ENCODE measurements at regions not wholly inside any gene's neighbourhood (a gene's known extent, or its start where the extent isn't known, plus 50 kb on each side); places are given as distances from the start of the nearest gene placed in this dataset.
"Not testable (repeated sequence)": the region's sequence is repeated elsewhere in the genome, so short reads cannot be mapped to it uniquely, and the experiment has no call there.

GRCh38 chr3:74978684-74979083, 364.2 kb upstream of the CNTN3 start:
- no peak for DNase-seq

GRCh38 chr3:74985028-74985904, 370.8 kb upstream of the CNTN3 start:
- DNase-seq = not testable (repeated sequence)

DNA sequence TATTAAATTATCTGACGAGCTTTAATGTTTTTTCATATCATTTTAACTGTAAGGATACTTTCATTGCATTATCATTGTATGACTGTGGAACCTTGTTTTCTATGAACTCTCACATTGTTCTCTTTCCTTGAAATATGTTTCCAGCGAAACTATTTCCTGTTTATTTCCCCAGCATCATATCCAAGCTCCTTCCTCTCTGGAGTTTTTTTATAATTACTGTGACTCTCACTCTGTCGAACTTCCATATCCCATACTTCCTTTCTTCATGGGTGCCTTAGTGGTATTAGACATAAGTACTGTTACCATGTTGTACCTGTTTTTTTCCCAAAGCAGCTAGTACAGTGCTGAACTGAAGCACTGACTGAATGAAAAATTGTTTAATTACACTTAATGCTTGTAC, 373.6 kb upstream of the CNTN3 start:
- DNase-seq = no peak

DNA sequence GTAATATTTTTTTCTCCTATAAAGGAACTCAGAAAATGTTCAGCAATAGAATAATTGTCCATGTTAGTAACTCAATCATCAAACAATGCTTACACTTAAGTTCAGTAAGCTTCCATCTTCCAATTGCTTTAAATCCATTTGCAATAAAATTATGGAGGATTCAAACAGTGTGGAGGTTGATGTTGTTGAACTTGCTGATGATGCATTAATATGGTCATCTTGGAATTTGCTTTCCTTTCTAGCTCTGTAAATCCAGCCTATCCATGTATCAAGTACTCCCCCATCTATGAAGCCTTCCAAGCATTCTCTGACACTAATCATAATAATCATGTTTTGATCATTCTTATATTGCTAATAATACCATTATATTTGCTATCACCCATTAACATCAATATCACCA, 378.4 kb upstream of the CNTN3 start:
- no peak for DNase-seq

DNA sequence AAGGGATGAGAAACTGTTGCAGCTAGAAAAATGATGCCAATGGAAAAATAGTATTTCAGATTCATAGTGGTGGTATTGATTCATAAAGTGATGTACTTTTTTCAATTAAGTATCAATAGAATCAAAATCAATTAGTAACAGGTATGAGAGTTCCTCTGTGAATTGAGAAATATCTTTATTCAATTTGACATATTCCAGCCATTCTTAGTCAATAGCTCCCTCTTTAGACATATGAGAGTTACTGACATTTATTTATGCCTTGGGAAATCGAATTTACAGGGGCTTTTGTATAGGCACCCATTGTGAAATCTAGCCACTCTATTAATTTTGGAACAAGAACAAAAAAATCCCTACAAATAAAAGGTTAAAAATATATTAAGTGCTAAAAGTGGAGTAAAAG, 386.9 kb upstream of the CNTN3 start:
- no peak for DNase-seq

- DNase-seq = no peak
Measured at GRCh38 chr3:75012791-75013331, 398.4 kb upstream of the CNTN3 start.

- no peak for DNase-seq
Measured at GRCh38 chr3:75014008-75014407, 399.5 kb upstream of the CNTN3 start.

- no peak for DNase-seq
Measured at GRCh38 chr3:75015280-75015679, 400.8 kb upstream of the CNTN3 start.

- no peak for DNase-seq
Measured at GRCh38 chr3:75035146-75035545, 420.7 kb upstream of the CNTN3 start.

DNA sequence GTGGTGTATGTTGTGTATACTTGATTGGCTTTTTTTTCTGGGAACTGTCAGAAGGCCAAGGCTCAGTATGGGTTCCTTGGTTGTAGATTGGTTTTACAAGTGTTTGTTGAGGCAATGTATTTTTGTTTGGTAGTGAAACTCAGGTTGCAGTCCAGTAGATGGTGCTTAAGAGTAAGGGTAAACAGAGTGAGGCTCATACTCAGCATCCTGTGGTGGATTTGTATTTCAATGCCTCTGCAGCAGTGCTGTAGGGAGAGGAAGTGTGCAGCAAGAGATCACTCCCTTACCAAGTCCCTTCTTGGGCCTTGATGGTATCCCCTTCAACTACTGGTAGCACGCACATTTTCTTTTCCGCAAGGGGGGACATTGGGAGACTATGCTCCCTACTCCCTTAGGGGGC, 428.5 kb upstream of the CNTN3 start:
- no peak for DNase-seq

DNA sequence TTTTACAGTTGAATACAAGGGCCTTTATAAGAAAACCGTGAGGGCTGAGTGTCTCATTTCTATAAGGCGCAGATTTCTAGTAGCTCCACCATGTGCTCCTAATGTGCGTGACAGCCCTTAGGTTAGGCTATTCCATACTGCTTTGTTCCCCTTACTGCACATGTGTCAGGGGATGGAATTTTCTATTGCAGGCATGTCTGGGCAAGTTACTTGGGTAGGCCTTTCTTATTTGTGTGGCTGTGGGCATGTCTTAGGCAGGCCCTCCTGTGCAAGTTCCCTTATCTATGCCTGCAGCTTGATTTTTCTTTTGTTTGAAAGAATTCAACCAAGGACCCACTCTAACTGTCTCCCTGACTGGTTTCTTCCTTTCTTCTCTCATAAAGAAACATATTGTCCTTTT, 434.2 kb upstream of the CNTN3 start:
- DNase-seq = no peak

GRCh38 chr3:75049533-75049932, 435.1 kb upstream of the CNTN3 start:
- no peak for DNase-seq

GRCh38 chr3:75059120-75059519, 444.7 kb upstream of the CNTN3 start:
- DNase-seq = no peak

DNA sequence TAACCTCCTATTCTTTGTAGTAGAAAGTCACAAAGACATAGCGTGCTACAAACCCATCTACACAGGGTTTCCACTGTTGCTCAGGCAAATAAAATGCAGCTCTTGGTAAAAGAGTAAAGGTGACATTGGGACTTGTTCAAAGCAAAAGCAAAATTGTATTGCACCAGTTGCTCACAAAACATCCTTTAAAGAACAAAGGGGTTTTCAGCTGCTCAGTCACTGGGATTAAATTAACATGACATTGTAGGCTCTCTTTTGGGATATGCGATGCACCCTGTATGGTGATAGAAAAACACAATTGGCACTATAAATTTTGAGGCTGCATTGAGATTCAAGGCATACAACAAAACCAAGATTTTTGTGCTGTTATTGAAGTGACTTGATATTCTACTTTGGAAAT, 447.3 kb upstream of the CNTN3 start:
- DNase-seq = no peak

- DNase-seq = no peak
Measured at GRCh38 chr3:75075158-75075557, 460.7 kb upstream of the CNTN3 start.

DNA sequence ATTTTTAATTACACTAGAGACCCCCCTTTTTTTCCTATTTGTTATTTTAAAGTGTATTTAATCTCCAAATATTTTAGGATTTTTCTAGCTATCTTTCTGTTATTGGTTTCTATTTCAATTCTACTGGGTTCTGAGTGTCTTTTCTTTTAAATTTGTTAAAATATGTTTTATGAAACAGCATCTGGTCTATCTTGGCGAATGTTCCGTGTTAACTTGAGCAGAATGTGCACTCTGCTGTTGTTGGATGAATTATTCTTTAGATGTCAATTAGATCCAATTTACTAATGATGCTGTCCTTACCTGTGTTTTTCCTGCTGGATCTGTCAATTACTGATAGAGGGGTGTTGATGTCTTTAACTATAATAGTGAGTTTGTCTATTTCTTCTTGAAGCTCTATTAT, 462.0 kb upstream of the CNTN3 start:
- no peak for DNase-seq

GRCh38 chr3:75078290-75078689, 463.8 kb upstream of the CNTN3 start:
- no peak for DNase-seq

DNA sequence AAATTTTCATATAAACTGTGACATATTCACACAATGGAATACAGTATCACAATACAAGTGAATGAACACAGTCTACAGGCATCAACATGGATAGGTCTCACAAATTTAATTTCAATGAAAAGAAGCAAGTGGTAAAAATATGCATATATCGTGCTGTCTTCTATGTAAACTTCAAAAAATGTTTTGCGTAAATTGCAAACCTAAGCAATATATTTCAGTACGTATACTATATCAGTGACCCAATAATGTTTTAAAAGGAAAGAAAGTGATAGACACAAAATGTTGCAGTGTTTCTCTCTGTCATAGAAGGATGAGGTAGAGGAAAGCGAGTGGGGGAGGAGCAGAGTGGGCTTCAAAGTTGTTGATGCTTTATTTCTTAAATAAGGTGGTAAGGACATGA, 468.4 kb upstream of the CNTN3 start:
- DNase-seq = no peak

- DNase-seq = no peak
Measured at GRCh38 chr3:75089841-75090240, 475.4 kb upstream of the CNTN3 start.

GRCh38 chr3:75101329-75102147, 487.1 kb upstream of the CNTN3 start:
- DNase-seq = no peak

DNA sequence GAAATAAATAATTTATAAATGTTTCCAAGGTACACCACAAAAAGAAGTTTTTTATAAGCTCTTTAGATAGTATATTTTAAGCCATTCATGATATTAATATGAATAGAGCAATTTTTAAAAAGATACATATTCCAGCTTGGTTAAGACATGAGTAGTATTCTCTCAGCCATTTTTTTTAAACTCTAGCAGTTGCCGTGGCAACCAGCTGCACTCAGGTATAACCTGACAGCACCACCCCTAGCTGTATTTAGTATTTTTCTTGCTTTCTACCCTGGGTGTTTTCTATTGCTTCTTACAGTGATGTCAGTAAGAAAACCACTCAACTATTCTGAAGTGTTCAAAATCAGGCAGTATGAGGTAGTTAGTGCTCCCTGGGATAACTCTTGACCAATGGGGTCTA, 496.3 kb upstream of the CNTN3 start:
- no peak for DNase-seq

- no peak for DNase-seq
Measured at GRCh38 chr3:75115695-75116094, 501.2 kb upstream of the CNTN3 start.

DNA sequence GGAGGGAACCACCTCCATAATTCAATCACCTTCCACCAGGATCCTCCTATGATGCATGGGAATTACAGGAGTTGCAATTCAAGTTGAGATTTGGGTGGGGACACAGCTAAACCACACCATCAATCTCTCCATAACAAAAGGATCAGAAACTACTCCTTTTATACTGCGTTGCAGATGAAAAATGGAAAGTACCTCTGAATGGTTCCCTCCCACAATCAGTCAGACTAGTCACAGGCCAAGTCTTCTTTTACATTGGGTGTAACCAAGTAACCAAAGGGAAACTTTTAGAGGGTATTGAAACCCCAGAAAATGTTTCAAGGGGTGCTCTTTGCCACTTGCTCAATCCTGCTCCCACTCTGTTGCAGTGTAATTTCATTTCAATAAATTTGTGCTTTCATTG, 504.3 kb upstream of the CNTN3 start:
- DNase-seq = no peak

DNA sequence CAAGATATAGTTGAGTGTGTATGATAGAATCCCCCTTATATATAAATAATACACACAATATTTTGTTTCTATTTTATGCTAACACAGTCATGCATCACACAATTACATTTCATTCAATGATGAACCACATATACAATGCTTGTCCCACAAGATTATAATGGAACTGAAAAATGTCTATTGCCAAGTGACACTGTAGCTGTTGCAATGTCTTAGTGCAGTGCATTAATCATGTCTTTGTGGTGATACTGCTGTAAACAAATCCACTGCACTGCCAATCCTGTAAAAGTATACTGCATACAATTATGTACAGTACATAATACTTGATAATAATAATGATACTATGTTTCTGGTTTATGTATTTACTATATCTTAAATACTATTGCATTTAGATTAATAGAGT, 512.1 kb upstream of the CNTN3 start:
- DNase-seq = no peak
